Activated CD8-positive, alpha-beta memory T cell treated with anti-CD3 and anti-CD28 coated beads for 48 hours (primary cell): ENCODE measurements at regions not wholly inside any gene's neighbourhood (a gene's known extent, or its start where the extent isn't known, plus 50 kb on each side); places are given as distances from the start of the nearest gene placed in this dataset.
"Not testable (repeated sequence)": the region's sequence is repeated elsewhere in the genome, so short reads cannot be mapped to it uniquely, and the experiment has no call there.

Experiments
- DNase-seq, 3 experiments: peaks; one replicate each; pipeline ENCODE4 v3.0.0-alpha.2; 2020; ENCODE audit warnings: low read depth in 2 of 3, low spot score in 2 of 3

DNA sequence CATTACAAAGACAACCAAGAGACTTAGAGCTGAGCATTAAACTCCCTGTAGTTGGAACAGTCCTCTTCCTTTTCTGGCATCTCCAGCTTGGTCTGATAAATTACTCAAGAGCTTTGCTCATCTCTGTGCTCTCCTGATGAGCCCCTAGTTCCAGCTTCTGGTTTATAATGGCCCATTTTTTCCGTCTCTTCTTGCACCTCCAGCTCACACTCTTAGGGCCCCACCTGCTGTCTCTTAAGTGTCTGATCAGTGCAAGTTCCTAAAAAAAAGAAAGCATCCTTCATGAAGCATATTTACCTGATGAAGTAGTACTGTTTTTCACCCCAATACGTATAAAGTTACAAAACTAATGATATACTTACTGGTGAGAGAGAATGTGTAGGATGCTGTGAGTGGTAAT lies 822.9 kb downstream of the RNF144A start:
- DNase-seq: no peak

DNA sequence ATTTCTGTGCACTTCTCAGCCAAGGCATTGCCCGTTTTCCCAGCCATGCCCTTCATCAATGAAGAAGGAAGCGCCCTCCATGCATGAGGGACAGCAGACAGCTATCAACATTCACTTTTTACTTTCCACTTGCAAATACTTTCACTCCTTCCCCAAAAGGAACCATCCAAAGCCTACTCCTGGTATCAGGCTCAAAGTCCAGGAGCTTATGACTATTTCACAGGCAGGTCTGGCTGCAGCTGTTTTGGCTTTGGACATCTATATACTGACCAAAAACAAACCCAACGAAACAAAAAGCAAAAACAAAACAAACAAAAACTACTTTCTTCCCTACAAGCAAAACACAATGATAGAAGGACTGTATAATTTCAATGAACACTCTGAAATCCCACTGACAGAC lies 825.1 kb downstream of the RNF144A start:
- DNase-seq: no peak

DNA sequence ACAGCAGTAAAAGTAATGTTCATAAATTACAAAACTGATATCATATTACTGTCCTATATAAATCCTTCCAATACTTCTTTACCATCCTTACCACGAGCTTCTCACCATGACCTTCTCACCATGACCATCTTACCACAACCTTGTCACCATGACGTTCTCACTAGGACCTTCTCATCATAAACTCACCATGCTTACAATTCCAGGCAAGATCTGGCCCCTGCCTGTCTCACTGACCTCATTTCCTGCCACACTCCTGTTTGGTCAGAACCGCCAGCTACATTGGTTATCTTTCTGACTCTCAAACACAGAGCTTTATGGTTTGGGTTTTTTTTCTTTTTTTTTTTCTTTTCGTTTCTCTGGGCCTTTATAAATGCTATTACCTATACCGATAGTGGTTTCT lies 827.6 kb downstream of the RNF144A start:
- DNase-seq: peak in 1 of 3 experiments; percentile 38

DNA sequence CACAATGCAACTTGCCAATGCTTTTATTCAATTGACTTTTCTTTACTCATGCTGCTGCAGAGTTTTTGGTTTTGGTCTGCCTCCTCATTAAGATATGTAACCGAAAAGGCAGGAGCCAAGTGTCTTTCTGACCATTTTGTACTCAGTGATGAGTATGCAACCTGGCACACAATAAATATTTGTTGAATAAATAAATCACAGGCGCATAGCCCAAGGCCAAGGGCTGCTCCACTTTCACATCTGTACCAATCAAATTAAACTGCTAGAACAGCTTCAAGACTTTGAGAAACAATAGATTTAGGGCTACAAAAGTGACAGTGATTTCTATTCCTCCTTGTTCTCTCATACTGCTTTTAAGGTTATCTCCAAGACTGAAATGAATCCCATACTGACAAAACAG lies 828.2 kb downstream of the RNF144A start:
- DNase-seq: no peak

DNA sequence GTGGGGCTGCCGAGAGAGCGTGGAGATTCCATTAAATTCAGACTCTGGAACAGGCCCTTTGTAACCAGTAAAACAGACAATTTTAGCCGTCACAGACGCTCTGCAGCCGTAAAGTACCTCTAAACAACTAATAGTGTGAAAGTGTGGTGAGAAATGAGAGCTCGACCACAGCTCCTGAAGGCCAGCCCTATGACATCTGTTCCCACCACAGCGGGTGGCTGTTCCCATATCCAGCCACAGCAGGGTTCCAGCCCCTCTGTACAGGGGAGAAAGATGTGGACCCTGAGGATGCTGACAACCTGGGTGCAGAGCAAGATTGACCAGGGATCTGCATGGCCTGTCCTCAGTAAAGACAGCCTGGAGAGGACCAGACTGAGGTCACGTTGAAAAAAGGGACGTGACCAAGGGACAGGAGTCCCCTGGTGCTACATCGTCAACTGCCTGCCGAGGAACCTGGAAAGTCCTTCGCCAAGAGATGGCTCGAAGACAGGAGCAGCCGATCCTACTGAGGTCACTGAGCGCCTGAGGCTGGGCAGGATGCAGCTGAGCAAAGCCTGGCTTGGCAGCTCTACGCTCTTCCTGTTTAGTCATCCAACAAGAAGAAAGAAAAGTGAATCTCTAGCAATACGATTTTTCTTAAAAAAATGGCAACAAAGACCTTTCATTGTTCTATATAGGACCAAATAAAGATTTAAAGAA lies 831.7 kb downstream of the RNF144A start:
- no peak for DNase-seq

DNA sequence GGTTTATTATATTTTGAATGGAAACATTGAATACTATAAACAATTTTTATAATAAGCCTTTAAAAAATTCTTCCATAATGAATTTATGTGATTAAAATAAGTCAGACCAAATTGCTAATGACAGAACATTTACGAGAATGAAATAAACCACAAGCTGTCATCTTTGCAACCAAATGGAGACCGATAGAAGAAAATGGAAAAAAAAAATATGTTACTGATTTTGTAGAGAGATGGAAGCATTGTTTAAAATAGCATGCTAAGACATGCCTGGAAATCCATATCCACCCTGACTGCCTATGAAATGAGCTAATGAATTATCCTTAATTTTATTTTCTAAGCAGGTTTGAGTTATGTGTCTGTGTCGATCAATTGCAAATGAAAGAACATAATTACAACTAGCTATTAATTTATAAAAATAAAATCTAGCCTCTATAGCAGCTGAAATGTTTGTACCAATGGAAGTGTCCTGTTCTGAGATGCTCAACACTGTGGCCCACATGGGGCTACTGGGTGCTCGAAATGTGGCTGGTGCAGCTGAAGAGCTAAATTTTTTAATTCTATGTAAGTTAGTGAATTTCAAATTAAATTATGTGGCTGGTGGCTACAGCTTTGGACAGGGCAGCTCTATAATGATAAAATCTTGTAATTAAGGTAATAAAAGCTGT lies 832.8 kb downstream of the RNF144A start:
- DNase-seq: no peak

DNA sequence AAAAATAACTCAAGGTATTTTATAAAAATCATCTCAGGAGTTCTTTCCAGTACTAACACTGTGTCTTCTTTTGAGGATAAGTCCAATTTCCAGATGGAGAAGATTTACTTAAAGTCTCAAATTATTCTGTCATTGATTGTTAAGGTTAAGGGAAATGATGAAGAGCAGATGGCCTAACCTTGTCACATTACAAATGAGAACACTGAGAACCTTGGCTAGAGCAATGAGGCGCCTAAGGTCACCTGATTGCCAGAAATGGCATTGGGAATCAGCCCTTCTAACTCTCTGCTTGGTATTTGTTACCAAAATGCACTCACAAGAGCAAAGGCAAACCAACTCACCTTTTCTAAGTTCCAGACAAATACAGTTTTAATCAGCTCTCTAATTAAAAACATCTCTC lies 835.1 kb downstream of the RNF144A start:
- no peak for DNase-seq

DNA sequence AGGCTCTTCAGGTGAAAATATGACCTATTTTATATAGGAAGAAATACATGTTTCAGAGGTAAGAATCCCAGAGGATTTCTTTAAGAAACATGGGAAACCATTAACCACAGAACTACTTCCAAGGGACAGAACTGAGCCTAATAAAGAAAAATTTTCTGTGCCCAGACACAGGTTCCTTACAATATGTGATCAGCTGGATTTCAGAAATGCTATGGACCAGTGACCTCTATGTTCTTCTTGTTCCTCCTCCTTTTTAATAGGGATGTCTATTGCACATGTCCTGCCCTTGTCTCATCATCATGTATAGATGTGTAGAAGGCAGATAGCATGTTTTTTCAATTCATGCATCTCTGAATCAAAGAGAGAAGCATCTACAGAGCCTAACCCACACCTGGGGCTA lies 836.6 kb downstream of the RNF144A start:
- DNase-seq: no peak

DNA sequence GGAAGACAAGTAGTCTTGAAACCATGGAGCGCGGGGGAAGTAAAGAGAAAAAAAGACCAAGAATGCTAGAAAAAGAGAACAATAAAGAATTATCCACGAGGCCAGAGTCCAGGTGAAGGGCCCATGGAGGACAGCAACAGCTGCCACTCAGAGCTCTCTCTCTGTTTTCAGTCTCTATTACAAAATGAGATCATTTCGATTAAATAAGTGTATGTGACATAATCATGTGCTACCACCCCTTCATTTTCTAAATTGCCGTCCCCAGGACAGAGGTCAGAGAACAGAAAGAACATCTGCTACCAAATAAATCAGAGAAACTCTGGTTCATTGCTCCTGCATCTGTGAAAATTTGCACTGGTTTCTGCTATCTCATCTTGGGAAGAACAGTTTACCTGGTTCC lies 838.7 kb downstream of the RNF144A start:
- no peak for DNase-seq

DNA sequence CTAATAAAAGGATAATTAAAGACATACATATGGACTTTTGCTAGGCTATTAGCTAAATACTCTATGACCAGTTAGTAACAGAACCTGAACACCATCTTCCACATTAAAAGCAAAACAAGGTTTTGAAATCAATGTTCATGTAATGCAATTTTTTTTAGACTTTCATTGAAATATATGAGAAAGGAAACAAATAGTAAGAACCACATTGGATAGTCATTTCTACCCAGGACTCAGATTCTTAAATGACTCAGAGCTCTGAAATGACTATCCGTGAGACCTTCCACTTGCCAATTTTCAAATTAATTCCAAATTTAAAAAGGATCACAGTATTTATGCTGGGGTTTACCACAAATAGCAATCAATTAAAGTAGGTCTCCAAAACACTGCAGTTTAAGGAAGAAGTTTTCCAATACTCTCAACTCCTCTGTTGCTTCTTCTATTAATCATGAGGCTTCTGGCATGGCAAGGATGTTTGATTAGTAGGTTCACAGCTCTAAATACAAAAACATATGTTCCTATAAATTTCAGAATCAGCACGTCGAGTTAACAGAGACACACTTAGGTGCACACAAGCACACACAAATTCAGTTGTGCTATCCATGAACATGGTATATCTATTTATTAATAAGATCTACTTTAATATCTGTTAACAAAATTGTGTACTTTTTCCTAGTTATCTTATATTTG lies 841.0 kb downstream of the RNF144A start:
- DNase-seq: no peak

DNA sequence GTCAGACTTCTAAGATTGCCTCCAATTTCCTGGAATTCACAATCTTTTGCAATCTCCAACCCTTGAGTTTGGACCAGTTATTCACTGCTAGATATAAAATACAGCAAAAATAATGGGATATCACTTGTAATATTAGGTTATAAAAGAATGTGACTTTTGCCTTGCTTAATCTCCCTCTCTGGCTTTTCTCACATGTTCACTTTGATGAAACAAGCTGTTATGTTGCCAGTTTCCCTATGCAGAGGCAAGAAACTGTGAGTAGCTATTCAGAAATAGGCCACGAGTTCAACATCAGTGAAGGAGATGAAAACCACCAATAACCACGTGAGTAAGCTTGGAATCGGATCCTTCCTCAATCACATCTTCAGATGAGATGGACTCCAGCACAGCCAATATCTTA lies 842.7 kb downstream of the RNF144A start:
- DNase-seq: no peak

DNA sequence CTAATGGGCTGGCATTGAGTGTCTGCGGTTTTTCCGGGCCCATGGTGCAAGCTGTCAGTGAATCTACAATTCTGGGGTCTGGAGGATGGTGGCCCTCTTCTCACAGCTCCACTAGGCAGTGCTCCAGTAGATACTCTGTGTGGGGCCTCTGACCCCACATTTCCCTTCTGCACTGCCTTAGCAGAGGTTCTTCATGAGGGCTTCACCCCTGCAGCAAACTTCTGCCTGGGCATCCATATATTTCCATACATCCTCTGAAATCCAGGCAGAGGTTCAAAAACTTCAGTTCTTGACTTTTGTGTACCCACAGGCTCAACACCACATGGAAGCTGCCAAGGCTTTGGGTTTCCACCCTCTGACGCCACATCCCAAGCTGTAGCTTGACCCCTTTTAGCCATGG lies 846.2 kb downstream of the RNF144A start:
- not testable (repeated sequence) for DNase-seq

DNA sequence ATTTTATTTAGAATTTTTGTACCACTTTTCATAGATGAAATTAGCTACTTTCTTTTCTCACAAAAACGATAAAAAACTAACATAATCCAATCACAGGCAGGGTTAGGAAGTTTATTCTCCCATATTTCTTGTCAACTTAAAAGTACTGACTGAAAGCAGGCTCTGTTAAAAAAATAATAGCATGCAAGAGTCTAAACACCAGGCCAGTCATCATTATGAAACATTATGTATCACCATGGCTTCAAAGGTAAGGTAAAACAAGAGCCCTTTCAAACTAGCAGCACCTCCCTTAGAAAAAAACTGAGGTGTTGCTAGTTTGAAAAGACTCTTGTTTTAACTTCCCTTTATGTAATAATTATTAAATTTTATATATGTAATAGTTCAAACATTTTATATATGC lies 848.0 kb downstream of the RNF144A start:
- DNase-seq: no peak

DNA sequence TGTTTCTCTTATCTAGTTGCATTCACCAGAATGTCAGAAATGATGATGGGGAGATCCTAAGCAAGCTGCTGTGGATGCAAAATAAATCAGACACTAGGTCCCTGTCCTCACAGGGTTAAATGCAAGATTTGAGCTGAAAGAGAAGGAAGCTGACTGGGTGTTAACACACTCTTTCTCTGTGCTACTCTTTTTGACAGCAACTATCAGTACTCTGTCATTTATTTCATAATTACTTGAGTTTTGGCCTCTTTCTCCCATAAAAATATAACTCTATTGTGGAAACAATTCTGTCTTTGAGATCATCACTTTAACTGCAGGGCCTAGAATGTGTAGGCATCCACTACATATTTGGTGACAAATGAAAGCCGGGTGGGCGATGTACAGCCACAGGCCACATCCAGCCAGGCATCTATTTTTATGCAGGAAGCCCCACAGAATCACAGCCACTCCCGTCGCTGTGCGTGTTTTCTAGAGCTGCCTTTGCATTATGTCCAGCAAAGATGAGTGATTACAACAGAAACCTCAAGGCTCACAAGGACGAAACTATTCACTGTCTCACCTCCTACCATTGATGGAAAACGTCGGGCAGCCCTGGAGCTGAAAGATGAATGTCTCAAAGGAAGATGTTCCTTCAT lies 849.0 kb downstream of the RNF144A start:
- DNase-seq: no peak

DNA sequence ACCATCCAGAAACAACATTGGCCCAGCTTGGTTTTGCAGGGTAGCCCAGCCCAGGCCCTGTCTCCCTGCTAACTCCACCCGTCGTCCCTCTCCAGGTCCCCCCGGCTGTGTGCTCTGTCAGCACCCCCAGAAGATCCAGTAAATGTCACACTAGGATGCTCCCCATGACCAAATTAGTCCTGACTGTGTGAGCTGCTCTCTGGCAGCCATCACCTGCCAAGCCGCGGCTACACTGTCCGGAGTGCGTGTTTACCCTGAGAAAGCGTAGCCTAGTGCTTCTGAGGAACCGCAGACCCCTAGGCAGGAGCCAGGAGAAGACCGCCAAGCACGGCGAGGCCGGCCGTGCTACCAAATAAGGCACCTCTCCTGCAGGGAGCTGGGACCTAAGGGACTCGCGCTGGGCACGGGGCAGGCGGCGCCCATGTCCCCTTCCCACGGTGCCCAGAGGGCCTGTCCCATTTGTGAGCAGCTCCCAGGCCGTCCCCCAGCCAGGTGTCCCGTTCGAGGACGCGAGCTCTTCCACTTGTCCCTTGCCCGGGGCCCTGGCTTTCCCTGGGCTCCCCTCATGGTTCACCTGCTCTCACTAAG lies 849.9 kb downstream of the RNF144A start:
- DNase-seq: no peak

DNA sequence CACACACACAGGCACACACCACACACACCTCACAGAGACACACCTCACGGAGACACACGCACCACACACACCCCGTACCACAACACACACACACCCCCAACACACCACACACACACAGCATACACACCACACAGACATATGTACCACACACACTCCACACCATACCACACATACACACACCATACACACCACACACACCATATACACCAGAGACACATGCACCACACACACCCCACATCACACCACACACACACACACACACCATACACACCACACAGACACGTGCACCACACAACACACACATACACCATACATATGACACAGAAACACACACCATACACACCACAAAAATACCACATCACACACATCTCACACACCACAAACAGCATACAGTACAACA lies 850.7 kb downstream of the RNF144A start:
- no peak for DNase-seq

DNA sequence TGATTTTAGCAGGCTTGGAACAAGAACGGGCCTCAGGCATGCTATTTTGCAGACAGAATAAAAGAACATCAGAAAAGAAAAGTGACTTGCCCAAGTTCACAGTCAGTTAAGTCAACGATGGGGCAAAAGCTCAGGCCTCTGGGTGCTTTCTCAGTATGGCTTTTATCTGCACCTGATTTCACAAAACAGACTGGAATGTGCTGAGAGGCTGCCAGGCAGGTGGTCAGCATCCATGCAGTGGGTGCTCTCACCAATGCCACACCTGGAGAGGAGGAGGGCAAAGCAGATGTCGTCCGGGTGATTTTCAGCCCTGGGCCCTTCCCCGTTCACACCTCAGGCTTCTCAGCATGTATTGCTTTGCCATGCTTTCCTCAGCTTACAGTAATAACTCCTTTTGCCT lies 854.6 kb downstream of the RNF144A start:
- DNase-seq: no peak

DNA sequence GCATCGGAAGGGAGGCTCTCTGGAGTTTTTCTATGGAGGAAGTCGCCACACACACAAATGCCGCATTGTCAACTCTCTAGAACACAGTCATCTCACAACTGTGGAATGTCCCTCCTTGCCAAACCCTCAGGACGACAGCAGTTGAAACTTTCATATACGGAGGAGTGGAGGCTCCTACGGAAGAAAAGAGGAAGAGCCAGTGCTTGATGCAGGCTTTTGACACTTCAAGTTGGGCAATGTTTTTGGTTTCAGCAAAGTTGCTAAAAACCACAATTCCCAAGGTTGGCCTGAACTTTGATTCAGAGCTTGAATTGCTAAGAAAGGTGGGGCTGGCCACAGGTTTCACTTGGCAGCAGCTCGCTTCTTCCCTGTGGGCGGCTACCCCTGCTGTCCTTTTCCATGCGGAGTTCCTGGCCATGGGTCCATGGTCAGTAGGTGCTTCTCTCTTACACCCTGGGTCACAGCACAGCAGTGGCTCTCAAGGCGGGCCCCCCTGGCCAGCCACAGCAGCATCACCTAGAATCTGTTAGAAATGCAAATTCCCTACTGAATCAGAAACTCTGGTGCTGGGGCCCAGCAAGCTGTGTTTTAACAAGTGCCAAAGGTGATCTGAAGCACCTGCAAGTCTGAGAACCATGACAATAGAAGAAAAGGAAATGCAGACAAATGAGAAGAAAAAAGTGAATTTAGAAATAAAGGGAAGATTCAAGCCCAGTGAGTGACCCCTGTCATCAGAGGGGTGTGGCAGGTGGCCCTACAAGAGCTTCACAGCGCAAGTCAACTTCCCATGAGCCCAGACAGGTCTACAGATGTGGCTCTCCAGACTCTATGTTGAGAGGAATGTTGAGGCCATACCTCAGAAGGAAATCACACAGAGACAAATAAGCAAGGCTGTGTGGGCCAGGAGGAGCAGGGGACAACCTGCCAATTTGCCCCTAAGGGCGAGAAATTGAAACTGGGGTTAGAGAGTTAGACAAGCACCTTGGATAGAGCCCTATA lies 856.4 kb downstream of the RNF144A start:
- peak in 1 of 3 experiments; percentile 28 for DNase-seq

DNA sequence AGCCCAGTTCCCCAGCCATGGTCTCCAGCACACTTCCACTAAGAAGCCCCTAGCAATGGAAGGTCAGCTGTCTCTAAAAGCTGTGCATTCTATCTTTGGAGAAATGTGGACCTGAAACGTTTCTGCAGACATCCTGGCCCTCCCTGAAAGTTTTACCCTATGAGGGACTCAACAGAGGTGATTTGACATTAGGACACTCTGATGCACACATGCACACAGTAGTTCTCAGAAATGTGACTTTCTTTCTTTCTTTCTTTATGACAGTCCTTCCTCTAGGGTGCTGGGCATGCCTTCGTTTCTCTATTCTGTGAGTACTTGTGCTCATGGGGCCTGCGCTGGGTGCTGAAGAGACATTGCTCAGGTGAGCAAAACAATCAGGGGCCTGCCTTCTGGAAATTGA lies 857.3 kb downstream of the RNF144A start:
- no peak for DNase-seq

DNA sequence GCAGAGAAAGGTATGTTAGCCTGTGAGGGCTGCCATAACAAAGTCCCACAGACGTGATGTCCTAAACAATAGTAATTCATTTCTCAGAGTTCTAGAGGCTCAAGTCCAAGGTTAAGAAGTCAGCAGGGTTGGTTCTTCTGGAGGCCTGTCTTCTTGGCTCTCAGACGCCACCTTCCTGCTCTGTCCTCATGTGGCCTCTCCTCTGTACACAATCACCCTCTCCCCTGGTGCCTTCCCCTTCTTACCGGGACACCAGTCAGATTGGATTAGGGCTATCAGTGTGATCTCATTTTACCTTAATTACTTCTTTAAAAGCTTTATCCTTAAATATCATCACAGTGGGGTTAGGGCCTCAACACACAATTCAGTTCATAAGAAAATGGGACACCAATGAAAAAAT lies 860.5 kb downstream of the RNF144A start:
- DNase-seq: no peak
